ENCODE measurements at regions not wholly inside any gene's neighbourhood (a gene's known extent, or its start where the extent isn't known, plus 50 kb on each side); places are given as distances from the start of the nearest gene placed in this dataset.

DNA sequence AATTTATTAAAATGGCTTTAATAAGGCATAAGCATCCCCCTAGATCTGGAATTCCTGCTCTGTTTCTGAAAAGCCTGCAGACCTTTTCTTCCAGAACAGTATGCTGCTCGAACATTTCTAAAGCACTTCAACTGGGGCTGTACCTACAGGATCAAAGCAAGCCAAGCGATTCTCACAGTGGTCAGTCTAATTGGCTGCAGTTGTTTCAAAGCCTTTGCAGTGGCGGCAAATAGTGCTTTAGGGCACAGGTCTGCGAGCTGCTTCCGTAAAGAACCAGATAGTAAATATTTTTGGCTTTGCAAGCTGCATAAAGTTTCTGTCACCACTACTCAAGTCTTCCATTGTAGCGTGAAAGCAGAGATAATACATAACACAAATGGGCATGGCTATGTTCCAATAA, 88.9 kb upstream of the FBXL4 start:
- DNase-seq, result no peak

DNA sequence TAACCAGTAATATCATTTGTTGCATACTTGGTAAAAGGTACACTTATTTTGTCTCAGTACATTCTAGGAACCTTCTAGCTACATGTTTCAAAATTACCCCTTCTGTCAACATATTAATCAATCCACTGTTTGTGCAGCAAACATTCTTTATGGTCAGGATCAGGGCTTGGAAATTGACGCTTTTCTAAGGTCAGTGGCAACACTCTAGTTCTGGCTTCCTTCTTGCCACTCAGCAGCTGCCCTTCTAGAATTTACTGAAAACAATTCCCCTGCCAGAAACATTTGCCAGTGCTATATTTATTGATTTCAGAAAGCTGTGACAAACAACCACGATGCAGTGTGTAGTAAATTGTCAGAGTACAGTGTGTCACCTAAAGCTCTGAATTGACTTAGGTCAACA, 84.7 kb upstream of the FBXL4 start:
- DNase-seq, result no peak

DNA sequence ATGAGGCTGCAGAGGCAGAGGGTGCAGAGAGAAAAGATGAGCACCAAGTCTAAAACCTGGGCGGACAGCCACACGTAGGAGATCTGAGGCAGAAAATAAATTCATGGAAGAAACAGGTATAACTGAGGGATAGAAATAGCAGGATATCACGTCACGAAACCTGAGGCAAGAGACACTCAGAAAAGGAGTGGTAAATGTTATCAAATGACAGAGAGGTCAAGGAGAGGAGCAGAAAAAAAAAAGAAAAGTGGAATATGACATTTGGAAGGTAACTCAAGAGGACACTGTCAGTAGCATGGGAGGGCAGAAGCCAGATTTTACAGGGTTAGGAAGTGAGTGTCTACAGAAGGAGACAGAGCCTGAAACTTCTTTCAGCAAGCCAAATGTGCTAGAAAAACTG, 84.2 kb upstream of the FBXL4 start:
- no peak for DNase-seq

- DNase-seq, result no peak
Observed at GRCh38 chr6:99030915-99031314, 83.2 kb upstream of the FBXL4 start.

DNA sequence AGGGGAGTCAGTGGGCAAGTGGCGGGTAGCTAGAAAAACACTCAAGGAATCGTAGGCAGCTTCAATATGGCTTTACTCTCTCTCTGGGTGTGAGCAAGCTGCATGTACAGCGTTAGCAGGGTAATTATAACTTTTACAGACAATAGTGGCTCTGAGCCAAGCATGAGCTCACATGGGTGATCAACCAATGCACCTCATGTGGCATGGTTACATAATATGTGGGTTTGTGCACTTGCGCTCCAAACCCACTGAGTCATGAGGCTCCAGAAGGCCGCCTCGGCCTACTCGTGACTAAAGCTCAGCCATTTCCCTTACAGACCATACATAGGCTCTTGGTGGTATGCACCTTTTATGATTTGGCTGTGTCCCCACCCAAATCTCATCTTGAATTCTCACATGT, 78.4 kb upstream of the FBXL4 start:
- no peak for DNase-seq

- DNase-seq, result no peak
Observed at GRCh38 chr6:99024089-99024488, 76.3 kb upstream of the FBXL4 start.

- no peak for DNase-seq
Observed at GRCh38 chr6:99022039-99022609, 74.4 kb upstream of the FBXL4 start.

DNA sequence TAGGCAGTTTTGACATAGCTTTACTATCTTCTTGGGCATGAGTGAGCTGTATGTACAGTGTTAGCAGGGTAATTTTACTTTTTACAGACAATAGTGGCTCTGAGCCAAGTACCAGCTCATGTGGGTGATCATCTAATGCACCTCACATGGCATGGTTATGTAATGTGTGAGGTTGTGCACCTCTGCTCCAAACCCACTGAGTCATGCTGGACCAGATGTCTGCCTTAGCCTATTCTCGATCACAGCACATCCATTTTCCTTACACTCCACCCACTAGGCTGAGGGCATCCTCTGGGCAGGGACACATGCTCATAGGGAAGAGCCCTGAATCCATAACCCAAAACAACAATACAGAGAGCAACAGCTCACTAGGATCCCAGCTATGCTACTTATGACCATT, 71.6 kb upstream of the FBXL4 start:
- DNase-seq, result no peak

DNA sequence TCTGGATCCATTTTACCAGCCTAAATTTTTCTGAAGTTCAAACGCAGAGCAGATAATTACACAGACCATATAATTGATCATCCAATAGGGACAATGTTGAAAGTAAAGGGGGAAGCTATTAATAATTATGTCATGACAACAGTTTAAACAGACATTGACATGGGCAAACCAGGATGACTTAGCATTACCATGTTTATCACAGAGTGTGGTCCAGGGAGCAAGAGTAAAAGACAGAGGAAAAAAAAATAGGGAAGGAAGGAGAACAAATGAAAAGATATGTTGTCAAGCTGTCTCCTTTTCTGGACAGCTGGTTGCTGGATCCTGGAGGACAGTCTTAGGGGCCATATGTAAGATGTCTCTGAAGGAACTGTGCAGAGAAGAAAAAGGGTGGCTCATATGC, 69.4 kb upstream of the FBXL4 start:
- no peak for DNase-seq

DNA sequence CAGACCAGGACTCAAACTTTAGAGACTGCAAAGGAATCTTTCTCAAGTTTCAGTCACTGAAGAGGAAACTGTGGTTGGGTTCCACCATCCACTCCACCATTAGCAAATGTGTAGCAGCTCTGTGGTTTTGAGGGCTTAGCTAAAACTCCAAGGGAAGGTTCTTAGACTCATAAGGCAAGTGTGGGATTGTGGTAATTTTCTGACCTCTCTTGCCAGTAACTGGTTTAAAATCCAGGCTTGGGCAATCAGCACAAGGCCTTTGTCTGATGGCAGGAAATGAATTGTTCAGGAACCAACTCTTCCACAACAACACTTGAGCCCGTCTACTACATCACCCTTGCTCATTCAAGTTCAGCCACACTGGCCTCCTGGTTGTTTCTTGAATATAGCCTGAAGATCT, 68.6 kb upstream of the FBXL4 start:
- DNase-seq, result no peak

DNA sequence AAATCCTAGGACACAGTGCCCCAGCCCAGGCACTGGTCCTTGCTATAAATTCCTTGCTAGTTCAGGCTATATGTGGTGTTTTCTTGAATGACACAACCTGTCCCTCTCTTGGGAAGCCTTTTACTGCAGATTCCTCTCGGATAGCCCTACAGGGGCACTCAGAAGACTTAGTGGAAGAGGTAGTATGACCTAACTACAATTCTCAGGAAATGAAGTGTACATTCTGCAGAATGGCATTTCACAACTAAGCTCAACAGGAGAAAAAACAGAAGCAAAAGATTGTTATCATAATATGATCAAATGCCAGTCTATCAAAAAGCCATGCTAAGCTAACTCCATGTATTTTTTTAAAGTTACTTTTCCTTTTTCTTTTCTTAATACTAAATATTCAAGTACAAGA, 66.3 kb upstream of the FBXL4 start:
- no peak for DNase-seq

GRCh38 chr6:99013661-99014060, 65.9 kb upstream of the FBXL4 start:
- no peak for DNase-seq

GRCh38 chr6:99013145-99013544, 65.4 kb upstream of the FBXL4 start:
- no peak for DNase-seq

DNA sequence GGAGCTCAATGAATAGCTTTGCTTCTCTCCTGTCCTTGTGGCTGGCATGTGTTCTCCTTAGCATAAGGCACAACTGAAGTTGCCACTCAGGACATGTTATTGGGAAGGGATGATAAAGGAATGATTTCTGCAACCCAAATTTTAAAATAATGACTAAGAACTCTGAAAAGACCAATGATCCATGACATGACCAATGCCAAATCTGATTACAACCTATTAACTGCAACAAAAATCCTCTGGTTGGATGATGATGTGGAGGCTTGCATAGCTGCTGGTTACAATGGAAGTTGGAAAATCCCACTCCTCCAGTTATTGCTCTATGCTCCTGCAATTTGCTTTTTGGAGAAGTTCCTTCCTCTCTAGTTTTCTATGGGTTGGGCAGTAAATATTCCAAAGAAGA, 63.4 kb upstream of the FBXL4 start:
- DNase-seq, result no peak

DNA sequence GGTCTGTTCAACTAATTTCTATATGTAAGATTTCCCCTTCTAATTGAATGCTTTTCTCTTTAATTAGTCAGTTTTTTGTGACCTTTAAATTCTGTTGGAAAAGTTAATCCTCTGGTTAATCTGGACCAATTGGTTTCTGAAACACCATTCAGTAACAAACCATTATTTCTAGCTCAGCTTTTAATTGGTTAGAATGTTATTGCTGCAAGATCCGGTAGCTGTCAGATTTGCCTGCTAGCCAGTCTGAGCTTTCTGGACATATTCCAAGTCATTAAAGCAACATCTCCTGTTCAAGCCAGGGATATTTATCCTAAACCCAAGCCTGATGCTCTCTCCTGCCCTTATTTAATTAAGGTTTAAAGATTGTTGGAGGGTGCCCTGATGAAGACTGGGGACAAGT, 55.1 kb upstream of the FBXL4 start:
- no peak for DNase-seq

DNA sequence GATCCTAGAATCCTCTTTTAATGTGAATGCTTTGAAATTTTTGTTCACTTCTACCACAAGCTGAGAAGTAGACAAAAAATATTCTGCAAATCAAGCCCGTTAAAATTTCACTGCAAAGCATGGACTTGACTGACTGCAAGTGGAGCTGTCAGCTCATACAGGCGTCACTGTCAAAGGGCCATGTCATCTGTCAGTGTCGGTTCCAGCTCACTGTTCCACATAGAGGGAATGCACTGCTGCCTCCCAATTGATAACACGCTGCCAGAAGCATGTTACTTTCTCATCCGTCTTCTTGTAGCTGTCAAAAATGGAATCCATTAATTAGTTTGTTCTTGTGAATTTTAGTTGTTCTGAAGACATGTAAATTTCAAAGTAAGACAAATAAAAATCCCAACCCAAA, 50.4 kb upstream of the FBXL4 start:
- no peak for DNase-seq
